Thoracic aorta (tissue), 2 donors: ENCODE measurements at regions not wholly inside any gene's neighbourhood (a gene's known extent, or its start where the extent isn't known, plus 50 kb on each side); places are given as distances from the start of the nearest gene placed in this dataset.

Experiments used
- ATAC-seq: fragments of 150-250 bp; one replicate; pipeline ENCODE4 v1.8.0; 2017; ENCODE audit warnings: low read depth; ENCODE audit not compliant: insufficient number of reproducible peaks, low FRiP score
- DNase-seq: peaks from one replicate; pipeline ENCODE4 v3.0.0-alpha.2; 2020; ENCODE audit warnings: low spot score
- H3K27ac ChIP-seq, 2 donors: fragments of 200-600 bp; sonication (generic); 1 replicate in 1 of 2; 2 replicates in 1 of 2; pipeline ENCODE4 v1.5.1; 2016; ENCODE audit warnings: mild to moderate bottlenecking in 2 of 2, moderate library complexity in 2 of 2
- H3K27me3 ChIP-seq: fragments of 200-600 bp; sonication (generic); replicated peaks from 2 replicates; pipeline ENCODE4 v1.6.0; 2016; ENCODE audit warnings: mild to moderate bottlenecking; ENCODE audit not compliant: insufficient read depth
- H3K36me3 ChIP-seq: fragments of 200-600 bp; sonication (generic); one replicate; pipeline ENCODE4 v1.5.1; 2016
- H3K4me1 ChIP-seq, 2 donors: fragments of 200-600 bp; sonication (generic); 1 replicate in 1 of 2; 2 replicates in 1 of 2; pipeline versions ENCODE4 v1.5.1 to v1.6.0; 2016; ENCODE audit warnings: low read depth in 2 of 2, mild to moderate bottlenecking in 1 of 2; ENCODE audit not compliant: control insufficient read depth in 1 of 2
- H3K4me3 ChIP-seq: fragments of 200-600 bp; sonication (generic); 2 replicates; pipeline ENCODE4 v1.5.1; 2016; ENCODE audit warnings: mild to moderate bottlenecking
- H3K9me3 ChIP-seq: fragments of 200-600 bp; sonication (generic); 2 replicates; pipeline ENCODE4 v1.5.1; 2016
- TF ChIP-seq, protein P1 (sequence below): fragments of 200-600 bp; sonication (generic); IDR thresholded peaks from one replicate; pipeline ENCODE4 v1.5.1; 2019; ENCODE audit warnings: antibody characterized with exemption

DNA sequence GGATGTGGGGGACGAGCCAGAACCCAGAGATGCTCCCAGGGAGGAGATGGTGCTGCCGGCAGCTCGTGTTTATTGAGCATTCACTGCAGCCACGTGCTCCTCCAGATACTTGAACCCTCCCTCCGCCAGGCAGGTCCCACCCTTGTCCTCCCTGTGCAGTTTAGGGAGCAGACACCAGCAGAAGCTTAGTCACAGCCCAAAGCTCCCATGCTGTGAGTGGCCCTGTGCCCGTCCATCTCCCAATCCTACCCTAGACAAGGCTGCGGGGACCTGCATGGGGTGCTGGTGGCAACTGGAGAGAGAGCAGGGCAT, 176.5 kb upstream of the COPS8 start:
- Histone ChIP-seq H3K36me3 (no peaks in the 10 kb centered on the region), H3K4me3 (no peak overlapping the region), H3K9me3 (no peaks in the 10 kb centered on the region), H3K27me3 (no peaks in the 10 kb centered on the region), H3K4me1 (no peaks in the 10 kb centered on the region), H3K27ac (no peak overlapping the region)
- DNase-seq: no peak
- TF ChIP-seq, protein P1, sequence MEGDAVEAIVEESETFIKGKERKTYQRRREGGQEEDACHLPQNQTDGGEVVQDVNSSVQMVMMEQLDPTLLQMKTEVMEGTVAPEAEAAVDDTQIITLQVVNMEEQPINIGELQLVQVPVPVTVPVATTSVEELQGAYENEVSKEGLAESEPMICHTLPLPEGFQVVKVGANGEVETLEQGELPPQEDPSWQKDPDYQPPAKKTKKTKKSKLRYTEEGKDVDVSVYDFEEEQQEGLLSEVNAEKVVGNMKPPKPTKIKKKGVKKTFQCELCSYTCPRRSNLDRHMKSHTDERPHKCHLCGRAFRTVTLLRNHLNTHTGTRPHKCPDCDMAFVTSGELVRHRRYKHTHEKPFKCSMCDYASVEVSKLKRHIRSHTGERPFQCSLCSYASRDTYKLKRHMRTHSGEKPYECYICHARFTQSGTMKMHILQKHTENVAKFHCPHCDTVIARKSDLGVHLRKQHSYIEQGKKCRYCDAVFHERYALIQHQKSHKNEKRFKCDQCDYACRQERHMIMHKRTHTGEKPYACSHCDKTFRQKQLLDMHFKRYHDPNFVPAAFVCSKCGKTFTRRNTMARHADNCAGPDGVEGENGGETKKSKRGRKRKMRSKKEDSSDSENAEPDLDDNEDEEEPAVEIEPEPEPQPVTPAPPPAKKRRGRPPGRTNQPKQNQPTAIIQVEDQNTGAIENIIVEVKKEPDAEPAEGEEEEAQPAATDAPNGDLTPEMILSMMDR: no peak
- ATAC-seq: no peak

DNA sequence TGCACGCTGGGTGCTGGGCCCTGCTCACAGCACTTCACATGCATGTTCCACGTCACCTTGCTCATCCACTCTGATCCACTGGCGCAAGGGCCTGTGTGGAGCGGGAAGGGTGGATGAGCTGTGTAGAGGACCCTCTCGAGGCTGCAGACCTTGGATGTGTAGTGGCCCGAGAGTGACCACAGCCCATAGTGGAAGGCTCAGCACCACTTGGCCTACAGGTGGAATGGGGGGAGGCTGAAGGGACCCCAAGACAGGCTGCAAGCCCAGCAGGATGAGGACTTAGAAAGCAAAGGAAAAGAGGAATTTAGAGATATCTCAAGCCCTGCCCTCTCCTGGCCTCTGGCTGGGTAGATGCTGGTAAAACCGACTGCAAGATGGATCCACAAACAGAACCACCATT, 175.9 kb upstream of the COPS8 start:
- no peaks in the 10 kb centered on the region for H3K4me1 ChIP-seq
- TF ChIP-seq, protein P1: no peak
- H3K9me3 ChIP-seq: no peaks in the 10 kb centered on the region
- DNase-seq: no peak
- no peaks in the 10 kb centered on the region for H3K36me3 ChIP-seq
- no peak overlapping the region for H3K27ac ChIP-seq
- no peak overlapping the region for H3K4me3 ChIP-seq
- ATAC-seq: no peak
- no peaks in the 10 kb centered on the region for H3K27me3 ChIP-seq

DNA sequence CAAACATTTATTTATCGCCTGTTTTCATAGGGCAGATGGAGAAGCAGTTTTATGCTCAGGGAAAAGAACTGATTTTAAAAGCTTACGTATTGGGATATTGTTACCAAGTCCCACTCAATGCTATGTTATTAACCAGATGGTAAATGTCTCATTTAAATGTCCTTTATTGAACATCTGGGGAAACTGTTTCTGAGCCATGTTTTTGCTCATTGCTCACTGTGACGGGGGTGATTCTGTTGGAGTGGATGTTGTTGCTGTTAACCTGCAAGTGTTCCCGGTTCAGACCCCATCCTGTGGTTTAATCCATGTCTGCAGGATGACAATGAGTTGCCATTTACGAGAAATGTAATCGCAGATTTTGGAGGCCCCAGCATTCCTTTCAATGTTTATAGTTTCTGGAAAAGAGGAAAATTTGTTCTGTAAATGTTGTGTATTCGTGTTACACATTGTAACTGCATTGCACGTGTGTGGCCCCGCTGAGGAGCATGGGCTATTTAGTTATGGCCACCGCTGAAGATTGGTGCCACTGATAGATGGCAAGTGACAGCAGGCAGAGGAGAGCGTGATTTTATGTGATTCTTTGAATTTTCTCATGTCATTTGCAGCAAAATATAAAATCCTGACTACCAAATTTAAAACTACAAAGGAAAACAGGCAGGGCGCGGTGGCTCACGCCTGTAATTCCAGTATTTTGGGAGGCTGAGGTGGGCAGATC, 174.8 kb upstream of the COPS8 start:
- Histone ChIP-seq H3K36me3 (no peaks in the 10 kb centered on the region), H3K27ac (no peak overlapping the region), H3K4me1 (no peaks in the 10 kb centered on the region), H3K27me3 (no peaks in the 10 kb centered on the region), H3K9me3 (no peaks in the 10 kb centered on the region), H3K4me3 (no peak overlapping the region)
- DNase-seq (no peak), ATAC-seq (no peak)
- TF ChIP-seq, protein P1: no peak

DNA sequence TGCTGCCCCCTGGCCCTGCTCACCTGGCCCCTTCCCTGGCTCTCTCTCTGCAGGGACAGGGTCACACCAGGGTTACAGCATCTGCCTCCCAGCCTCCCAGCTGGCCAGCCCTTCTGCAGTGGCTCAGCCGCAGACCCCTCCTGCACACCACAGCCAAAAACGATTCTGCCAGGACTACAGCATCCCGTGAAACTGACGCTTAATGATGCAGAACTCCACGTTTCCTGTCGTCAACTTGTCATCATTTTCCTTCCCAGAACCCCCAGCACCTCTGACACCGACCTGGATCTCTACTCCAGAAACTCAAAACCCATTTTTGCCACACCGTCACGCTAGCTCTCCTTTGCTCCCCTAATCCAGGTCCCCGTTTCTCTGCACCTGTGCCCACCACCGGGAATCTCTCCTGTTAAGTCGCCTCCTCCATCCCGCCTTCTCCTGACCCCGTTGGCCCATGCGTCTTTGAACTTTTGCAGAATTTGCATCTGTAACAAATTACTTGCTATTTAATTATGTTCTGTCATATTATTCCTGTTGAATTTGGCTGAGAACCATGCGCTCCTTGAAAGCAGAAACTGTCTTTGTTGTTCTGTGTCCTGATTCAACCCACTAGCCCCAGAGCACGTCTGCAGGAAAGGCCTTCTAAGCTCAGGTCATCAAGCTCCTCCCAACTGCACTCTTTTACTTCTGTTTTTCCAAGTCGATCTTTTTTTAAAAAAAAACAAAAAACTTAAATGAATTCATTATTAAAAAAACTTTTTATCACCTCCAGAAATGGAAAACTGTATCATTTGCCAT, 173.2 kb upstream of the COPS8 start:
- no peaks in the 10 kb centered on the region for H3K9me3 ChIP-seq
- no peaks in the 10 kb centered on the region for H3K4me1 ChIP-seq
- H3K27ac ChIP-seq: no peak overlapping the region
- no peak overlapping the region for H3K4me3 ChIP-seq
- H3K27me3 ChIP-seq: no peaks in the 10 kb centered on the region
- H3K36me3 ChIP-seq: no peaks in the 10 kb centered on the region
- TF ChIP-seq, protein P1: no peak
- ATAC-seq (no peak), DNase-seq (no peak)

DNA sequence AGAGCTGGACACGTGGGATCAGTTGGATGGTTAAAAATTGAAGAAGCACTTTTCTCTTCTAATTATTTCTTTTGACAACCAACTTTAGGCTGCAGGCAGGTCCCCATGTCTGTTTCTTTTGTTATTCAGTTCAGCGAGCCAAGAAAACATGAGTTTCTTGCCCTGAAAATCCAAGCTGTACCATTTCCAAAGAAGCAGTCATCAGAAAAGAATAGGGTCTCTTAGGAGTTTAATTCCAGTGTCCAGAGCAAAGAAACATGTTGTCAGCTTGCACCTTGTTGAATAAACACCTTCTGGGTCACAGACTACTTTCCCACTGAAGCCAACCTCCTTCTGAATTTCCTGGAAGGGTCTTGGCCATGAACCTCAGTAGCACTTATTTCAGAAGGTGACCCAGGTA, 170.5 kb upstream of the COPS8 start:
- no peak overlapping the region for H3K27ac ChIP-seq
- H3K4me3 ChIP-seq: no peak overlapping the region
- no peaks in the 10 kb centered on the region for H3K27me3 ChIP-seq
- TF ChIP-seq, protein P1: no peak
- H3K4me1 ChIP-seq: no peaks in the 10 kb centered on the region
- ATAC-seq: no peak
- H3K36me3 ChIP-seq: no peaks in the 10 kb centered on the region
- DNase-seq: no peak
- H3K9me3 ChIP-seq: no peaks in the 10 kb centered on the region
